ENCODE measurements at regions not wholly inside any gene's neighbourhood (a gene's known extent, or its start where the extent isn't known, plus 50 kb on each side); places are given as distances from the start of the nearest gene placed in this dataset.

DNA sequence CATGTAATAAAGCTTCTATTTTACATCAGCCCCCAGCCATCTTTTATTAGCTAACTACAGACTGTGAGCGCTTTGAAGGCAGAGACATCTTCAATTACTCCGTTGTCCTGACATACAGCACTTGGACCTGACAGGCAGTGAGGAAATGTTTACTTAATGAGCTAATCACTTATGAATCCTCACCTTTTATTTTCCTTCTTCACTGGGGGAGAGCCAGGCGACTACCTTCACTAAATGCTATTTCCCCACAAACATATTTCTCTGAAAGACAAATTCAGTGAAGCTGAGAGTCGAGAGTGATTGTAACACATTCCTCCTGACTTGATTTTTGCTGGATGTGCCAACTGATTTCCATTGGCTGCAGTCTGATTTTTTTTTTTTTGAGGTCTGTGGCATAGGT is 192.1 kb upstream of the CLINT1 start:
- TF ChIP-seq, protein P1, sequence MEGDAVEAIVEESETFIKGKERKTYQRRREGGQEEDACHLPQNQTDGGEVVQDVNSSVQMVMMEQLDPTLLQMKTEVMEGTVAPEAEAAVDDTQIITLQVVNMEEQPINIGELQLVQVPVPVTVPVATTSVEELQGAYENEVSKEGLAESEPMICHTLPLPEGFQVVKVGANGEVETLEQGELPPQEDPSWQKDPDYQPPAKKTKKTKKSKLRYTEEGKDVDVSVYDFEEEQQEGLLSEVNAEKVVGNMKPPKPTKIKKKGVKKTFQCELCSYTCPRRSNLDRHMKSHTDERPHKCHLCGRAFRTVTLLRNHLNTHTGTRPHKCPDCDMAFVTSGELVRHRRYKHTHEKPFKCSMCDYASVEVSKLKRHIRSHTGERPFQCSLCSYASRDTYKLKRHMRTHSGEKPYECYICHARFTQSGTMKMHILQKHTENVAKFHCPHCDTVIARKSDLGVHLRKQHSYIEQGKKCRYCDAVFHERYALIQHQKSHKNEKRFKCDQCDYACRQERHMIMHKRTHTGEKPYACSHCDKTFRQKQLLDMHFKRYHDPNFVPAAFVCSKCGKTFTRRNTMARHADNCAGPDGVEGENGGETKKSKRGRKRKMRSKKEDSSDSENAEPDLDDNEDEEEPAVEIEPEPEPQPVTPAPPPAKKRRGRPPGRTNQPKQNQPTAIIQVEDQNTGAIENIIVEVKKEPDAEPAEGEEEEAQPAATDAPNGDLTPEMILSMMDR (IDR thresholded peaks at IDR 0.05): no peak
- TF ChIP-seq POLR2A (IDR thresholded peaks at IDR 0.05): no peak
